Right ventricle myocardium inferior (tissue), 1 donor: ENCODE measurements at regions not wholly inside any gene's neighbourhood (a gene's known extent, or its start where the extent isn't known, plus 50 kb on each side); places are given as distances from the start of the nearest gene placed in this dataset.
"Not testable (repeated sequence)": the region's sequence is repeated elsewhere in the genome, so short reads cannot be mapped to it uniquely, and the experiment has no call there.

ENCODE experiments used
- ATAC-seq: fragments of 200-7000 bp; cut with Tn5 transposase; one replicate; pipeline ENCODE4 v1.9.1; 2020; ENCODE audit warnings: mild to moderate bottlenecking, moderate library complexity
- DNase-seq: peaks from one replicate; pipeline ENCODE4 v3.0.0; 2021; ENCODE audit errors: missing footprints
- intact Hi-C: fragments of 100-400 bp; cut with DNase I; formaldehyde crosslinking; loops from one replicate; pipeline ENCODE4 v1.11.0; 2022
- donor health status: DM: no; HTN: yes; CAD: no; lungs with severe emphysema.

- intact Hi-C loops, result no loop called here
- DNase-seq, result no peak
- no peak for ATAC-seq
Observed at GRCh38 chrX:139167282-139167681, 363.3 kb upstream of the F9 start.

DNA sequence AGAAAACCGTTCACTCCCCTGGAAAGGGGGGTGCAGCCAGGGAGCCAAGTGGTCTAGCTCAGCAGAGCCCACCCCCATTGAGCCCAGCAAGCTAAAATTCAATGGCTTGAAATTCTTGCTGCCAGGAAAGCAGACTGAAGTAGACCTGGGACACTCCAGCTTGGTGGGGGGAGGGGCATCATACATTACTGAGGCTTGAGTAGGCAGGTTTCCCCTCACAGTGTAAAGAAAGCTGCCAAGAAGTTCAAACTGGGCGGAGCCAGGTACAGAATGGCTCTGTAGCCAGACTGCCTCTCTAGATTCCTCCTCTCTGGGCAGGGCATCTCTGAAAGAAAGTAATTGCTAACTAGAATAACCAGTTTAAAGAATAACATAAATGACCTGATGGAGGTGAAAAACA is 372.3 kb upstream of the F9 start:
- ATAC-seq, result no peak
- intact Hi-C loops, result no loop called here
- no peak for DNase-seq

- no peak for ATAC-seq
- intact Hi-C loops, result no loop called here
- DNase-seq, result no peak
Observed at GRCh38 chrX:139156356-139156755, 374.2 kb upstream of the F9 start.

GRCh38 chrX:139146625-139147024 is 383.9 kb upstream of the F9 start:
- DNase-seq, intact Hi-C loops, ATAC-seq: not testable (repeated sequence)

DNA sequence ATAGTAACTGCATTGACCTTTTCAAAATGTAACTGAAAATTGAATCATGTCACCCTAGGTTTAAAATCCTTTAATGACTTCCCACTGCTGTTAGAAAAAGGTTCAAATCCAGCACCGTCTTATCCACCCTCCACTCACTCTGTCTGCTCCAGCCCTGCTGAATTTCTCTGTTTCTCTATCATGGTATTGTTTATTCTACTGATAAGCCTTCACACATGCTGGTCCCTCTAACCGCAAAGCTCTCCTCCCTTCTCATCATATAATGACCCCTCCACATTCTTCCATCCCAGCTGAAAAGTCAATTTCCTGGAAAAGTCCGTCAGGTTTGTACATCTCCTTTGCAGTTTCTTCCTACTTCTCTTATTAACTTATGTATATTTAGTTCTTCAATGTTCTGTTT is 389.2 kb upstream of the F9 start:
- intact Hi-C loops, result no loop called here
- DNase-seq, result no peak
- no peak for ATAC-seq

DNA sequence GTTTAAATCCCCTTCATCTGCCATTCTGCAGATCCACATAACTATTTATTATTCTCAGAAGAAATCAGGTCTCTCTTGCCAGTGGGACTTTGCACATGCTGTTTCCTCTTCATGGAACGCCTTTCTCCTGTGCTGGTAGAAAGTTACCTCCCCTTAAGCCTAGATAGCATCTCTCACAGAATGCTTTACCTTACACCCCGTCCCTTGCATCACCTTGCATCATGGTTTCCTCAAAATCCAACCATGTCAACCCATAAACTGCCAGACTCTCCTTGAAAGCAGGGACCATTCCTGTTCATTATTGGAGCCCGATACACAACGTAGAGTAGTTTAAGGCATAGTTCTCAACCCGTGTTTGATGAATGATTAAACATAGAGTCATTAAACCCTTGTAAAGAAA is 396.2 kb upstream of the F9 start:
- intact Hi-C loops, result no loop called here
- no peak for DNase-seq
- ATAC-seq, result no peak

DNA sequence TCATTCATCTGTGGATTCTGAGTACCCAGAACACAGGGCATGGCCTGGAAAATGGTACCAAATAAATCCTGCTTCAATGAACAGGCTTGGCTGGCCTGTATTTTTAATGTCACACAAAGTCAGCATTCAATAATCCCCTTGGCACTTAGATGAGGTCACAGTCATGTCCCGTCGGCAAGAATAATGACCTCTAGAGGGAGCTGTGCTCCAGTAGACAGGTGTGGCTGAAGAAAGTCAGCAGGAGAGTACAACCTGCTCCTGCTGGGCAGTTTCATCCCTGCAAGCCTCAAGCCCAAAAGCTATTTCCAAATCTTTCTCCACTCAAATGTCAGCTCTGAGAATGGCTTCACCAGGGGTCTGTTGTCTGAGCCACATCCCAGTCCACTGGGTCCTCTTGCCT is 404.0 kb upstream of the F9 start:
- intact Hi-C loops, result no loop called here
- no peak for ATAC-seq
- no peak for DNase-seq

DNA sequence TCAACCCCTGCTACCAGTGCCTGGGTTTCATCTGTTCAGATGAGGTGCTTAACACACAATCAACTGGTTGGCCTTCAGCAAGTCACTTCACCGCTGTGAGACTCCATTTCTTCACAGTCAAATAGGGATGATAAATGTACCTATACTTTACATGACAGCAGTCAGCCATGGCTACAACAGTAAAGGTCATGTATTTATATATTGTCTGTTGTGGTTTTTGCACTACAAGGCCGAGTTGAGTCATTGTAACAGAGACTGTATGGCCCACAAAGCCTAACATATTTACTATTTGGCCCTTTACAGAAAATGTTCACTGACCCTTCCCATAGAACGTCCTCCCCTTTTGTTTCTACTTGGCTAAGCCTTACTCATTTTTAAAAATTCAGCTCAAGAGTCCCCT is 404.6 kb upstream of the F9 start:
- DNase-seq (no peak), ATAC-seq (no peak)
- intact Hi-C loops, result no loop called here

DNA sequence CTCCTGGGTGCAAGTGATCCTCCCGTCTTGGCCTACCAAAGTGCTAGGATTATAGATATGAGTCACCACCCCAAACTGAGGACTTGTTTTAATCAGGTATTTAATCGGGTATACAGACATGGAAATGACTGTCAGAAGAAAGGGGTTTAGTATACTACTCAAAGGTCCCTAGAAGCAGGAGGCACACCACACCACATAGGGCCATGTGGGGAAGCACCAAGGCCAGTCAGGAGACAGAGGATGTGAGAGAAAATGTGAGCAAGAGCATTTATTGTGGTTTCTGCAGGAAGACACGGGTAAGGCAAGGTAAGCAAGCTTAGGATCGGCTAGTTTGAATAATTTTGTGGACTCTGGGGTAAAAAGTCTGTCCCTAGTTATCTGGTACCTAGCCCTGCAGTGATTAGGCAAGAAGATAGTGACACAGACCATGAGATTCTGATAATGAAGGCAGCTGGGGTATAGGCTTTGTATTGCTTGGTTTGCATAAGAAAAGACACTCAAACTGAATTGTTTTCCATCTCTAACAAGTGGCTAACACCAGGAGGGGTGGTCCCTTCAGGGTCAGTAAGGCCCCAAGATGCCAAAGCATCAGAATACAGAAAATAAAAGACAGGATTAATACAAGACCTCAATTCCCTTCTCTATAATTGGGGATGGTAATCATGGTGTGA is 408.8 kb upstream of the F9 start:
- intact Hi-C loops, result no loop called here
- DNase-seq (no peak), ATAC-seq (no peak)

GRCh38 chrX:139120760-139121159 is 409.2 kb upstream of the FGF13 start:
- ATAC-seq (no peak), DNase-seq (no peak)
- intact Hi-C loops, result no loop called here

- no peak for ATAC-seq
- peak; percentile 34 for DNase-seq
- intact Hi-C loops, result no loop called here
Observed at GRCh38 chrX:139113708-139114107, 402.2 kb upstream of the FGF13 start.

DNA sequence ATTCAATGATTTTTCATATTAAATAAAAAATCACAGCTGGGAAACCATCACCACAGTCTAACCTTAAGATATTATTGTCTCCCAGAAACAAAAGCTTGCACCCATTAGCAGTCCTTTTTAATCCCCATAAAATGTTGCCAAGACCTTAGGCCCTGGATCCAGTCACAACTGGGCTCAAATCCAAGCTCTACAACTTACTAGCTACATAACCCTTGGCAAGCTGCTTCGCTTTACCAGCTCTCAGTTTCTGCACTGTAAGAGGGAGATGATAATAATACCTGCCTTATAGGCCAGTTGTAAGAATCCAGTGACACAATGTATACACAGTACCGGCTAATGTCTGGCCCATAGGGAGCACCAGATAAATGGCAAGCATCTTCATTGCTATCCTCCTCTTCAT is 400.9 kb upstream of the FGF13 start:
- intact Hi-C loops, result no loop called here
- ATAC-seq (no peak), DNase-seq (no peak)

GRCh38 chrX:139106069-139106468 is 394.6 kb upstream of the FGF13 start:
- ATAC-seq, result no peak
- no peak for DNase-seq
- intact Hi-C loops, result no loop called here

DNA sequence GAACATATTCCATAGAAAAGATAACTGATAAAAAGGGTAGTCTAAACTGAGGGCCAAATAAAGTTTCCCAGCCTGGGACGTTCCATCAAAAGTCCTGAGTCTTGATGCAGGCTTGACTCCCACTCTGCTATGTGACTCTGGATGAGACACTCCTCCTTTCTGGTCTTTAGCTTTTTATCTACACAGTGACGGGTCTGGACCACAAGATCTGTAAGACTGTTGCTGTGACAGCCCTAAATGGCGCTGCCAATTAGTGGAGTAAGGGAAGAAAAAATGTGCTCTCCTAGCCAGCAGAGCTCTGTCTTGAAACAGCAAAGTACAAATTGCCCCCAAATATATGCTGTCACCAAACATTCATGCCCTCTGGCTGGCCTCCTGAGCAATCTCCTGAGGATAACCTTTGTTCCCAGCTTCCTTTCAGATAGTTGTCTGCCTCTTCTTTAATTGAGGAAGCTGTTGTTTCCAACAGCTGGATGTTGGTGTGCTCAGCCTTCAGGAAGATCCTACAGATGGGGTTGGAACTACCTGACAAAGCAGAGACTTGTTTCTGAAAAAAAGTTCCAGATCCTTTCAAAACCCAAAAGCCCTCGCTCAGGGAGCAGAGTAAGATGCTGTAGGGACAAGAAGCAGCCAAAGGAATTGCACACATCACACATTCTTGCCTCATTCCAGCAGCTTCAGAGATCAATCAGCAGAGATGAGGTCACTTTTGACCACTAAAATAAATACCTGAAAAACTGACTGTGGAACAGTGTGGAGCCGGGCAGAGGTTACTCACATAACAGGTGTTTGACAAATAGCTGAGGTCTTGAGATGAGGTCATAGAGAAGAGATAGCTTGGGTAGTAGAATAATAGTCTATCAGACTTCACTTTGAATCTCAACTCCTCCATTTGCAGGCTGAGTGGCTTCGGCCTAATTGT is 383.4 kb upstream of the FGF13 start:
- intact Hi-C loops, result no loop called here
- no peak for DNase-seq
- no peak for ATAC-seq

DNA sequence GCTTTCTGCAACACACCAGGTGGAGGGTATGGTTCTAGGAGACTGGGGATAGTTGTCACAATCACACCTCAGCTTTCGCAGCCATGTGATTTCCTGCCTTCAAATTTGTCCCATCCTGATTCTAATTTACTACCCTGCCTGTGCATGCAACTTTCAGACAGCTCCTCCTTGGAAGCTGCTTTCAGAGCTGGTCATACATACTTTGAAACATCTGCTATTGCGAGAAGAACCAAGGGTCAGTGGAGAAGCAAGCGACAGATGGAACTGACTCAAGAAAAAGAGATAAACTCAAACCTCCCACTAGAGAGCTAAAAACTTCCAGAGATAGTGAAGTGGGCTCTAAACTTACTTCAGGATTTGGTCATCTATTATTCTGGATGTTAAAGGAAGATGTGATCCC is 381.7 kb upstream of the FGF13 start:
- DNase-seq, result no peak
- intact Hi-C loops, result no loop called here
- no peak for ATAC-seq

- ATAC-seq, result no peak
- intact Hi-C loops, result no loop called here
Observed at GRCh38 chrX:139091878-139092277, 380.4 kb upstream of the FGF13 start.

GRCh38 chrX:139091066-139091465 is 379.5 kb upstream of the FGF13 start:
- ATAC-seq (no peak), DNase-seq (no peak)
- intact Hi-C loops, result no loop called here

More at GRCh38 chrX:139091878-139092277, 380.4 kb upstream of the FGF13 start:
- no peak for DNase-seq

GRCh38 chrX:139086246-139086645 is 374.7 kb upstream of the FGF13 start:
- no peak for DNase-seq
- intact Hi-C loops, result no loop called here
- no peak for ATAC-seq

- DNase-seq (no peak), ATAC-seq (no peak)
- intact Hi-C loops, result no loop called here
Observed at GRCh38 chrX:139085404-139085803, 373.9 kb upstream of the FGF13 start.

- intact Hi-C loops, result no loop called here
- ATAC-seq (no peak), DNase-seq (peak; percentile 13)
Observed at GRCh38 chrX:139083191-139083590, 371.7 kb upstream of the FGF13 start.
